ENCODE measurements at regions not wholly inside any gene's neighbourhood (a gene's known extent, or its start where the extent isn't known, plus 50 kb on each side); places are given as distances from the start of the nearest gene placed in this dataset.

DNA sequence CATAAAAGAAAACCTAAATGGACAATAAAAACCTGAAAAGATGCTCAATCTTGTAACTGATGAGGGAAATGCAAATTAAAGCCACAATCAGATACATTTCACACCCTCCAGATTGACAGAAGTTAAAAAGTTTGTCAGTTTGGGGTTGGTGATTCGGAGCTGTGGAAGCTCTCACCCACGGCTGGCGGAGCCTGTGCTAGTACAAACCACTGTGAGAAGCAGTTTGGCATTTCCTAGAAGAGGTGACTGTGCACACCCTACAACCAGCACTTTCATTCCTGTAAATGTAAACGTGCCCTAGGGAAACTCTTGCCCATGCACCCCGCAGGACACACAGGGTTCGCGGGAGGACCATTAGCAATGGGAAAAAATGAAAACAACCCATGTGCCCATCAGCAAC, 114.1 kb downstream of the BMS1 start:
- TF ChIP-seq POLR2A (IDR thresholded peaks at IDR 0.05; ENCODE audit: extremely low read depth, insufficient read length) (no peak), MYC (IDR thresholded peaks at IDR 0.05; ENCODE audit: low read depth, low read length) (no peak)
- TF ChIP-seq, protein P1, sequence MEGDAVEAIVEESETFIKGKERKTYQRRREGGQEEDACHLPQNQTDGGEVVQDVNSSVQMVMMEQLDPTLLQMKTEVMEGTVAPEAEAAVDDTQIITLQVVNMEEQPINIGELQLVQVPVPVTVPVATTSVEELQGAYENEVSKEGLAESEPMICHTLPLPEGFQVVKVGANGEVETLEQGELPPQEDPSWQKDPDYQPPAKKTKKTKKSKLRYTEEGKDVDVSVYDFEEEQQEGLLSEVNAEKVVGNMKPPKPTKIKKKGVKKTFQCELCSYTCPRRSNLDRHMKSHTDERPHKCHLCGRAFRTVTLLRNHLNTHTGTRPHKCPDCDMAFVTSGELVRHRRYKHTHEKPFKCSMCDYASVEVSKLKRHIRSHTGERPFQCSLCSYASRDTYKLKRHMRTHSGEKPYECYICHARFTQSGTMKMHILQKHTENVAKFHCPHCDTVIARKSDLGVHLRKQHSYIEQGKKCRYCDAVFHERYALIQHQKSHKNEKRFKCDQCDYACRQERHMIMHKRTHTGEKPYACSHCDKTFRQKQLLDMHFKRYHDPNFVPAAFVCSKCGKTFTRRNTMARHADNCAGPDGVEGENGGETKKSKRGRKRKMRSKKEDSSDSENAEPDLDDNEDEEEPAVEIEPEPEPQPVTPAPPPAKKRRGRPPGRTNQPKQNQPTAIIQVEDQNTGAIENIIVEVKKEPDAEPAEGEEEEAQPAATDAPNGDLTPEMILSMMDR (IDR thresholded peaks at IDR 0.05; ENCODE audit: low read depth, low read length), result no peak
